ENCODE measurements at regions not wholly inside any gene's neighbourhood (a gene's known extent, or its start where the extent isn't known, plus 50 kb on each side); places are given as distances from the start of the nearest gene placed in this dataset.

GRCh38 chr6:33860006-33860405, 56.2 kb upstream of the MLN start:
- peaks cover 28% of the 10 kb centered on the region for H3K4me1 Mint-ChIP-seq (ENCODE audit: unreplicated experiment)
- H3K27ac Mint-ChIP-seq (ENCODE audit: unreplicated experiment), result no peak overlapping the region
- no peak overlapping the region for H3K4me3 Mint-ChIP-seq (ENCODE audit: unreplicated experiment)
- H3K36me3 Mint-ChIP-seq (ENCODE audit: low read depth, unreplicated experiment), result peaks cover 3% of the 10 kb centered on the region
- DNase-seq (ENCODE audit: low spot score), result no peak
- TF ChIP-seq CTCF (IDR thresholded peaks at IDR 0.05; ENCODE audit: unreplicated experiment), result no peak
- no peaks in the 10 kb centered on the region for H3K9me3 Mint-ChIP-seq (ENCODE audit: unreplicated experiment)
- peaks cover 8% of the 10 kb centered on the region for H3K27me3 Mint-ChIP-seq (ENCODE audit: unreplicated experiment)

DNA sequence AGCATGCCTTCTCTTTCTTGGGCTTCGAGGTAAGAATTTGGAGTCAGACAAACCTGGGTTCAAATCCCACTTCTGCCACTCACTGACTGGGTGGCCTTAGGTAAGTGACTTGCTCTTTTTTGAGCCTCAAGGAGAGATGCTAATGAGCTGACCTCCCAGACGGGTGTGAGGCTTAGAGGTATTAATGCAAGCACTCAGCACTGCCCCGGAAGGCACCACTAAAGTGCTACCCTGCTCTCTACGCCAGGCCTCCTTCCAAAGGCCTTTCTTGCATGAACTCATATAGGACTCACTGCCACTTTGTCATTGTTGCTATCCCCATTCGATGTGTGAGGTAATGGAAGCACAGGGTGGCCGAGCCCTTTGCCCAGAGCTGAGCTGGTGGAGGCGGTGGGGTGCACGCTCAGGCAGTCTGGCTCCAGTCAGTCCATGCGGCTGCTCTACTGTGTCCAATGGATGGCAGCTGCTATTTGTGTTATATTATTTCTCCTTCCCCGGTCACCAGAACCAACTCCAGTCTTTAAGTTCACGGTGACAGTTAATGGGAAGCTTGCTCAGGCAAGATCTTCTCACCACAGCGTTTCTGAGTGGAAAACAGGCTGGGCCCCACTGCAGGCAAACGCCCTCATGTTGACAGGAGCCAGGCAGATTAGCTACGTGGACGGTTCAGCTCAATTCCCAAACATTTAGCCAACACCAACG, 55.2 kb upstream of the MLN start:
- no peak for DNase-seq (ENCODE audit: low spot score)
- no peak for TF ChIP-seq CTCF (IDR thresholded peaks at IDR 0.05; ENCODE audit: unreplicated experiment)
- peaks cover 6% of the 10 kb centered on the region for H3K27me3 Mint-ChIP-seq (ENCODE audit: unreplicated experiment)
- peaks cover 3% of the 10 kb centered on the region for H3K36me3 Mint-ChIP-seq (ENCODE audit: low read depth, unreplicated experiment)
- H3K27ac Mint-ChIP-seq (ENCODE audit: unreplicated experiment), result no peak overlapping the region
- peaks cover 37% of the 10 kb centered on the region for H3K4me1 Mint-ChIP-seq (ENCODE audit: unreplicated experiment)
- no peaks in the 10 kb centered on the region for H3K9me3 Mint-ChIP-seq (ENCODE audit: unreplicated experiment)
- no peak overlapping the region for H3K4me3 Mint-ChIP-seq (ENCODE audit: unreplicated experiment)

- H3K4me1 Mint-ChIP-seq (ENCODE audit: unreplicated experiment), result peaks cover 37% of the 10 kb centered on the region
- no peak for DNase-seq (ENCODE audit: low spot score)
- H3K27ac Mint-ChIP-seq (ENCODE audit: unreplicated experiment), result no peak overlapping the region
- TF ChIP-seq CTCF (IDR thresholded peaks at IDR 0.05; ENCODE audit: unreplicated experiment), result no peak
- peaks cover 3% of the 10 kb centered on the region for H3K36me3 Mint-ChIP-seq (ENCODE audit: low read depth, unreplicated experiment)
- H3K27me3 Mint-ChIP-seq (ENCODE audit: unreplicated experiment), result peaks cover 2% of the 10 kb centered on the region
- no peak overlapping the region for H3K4me3 Mint-ChIP-seq (ENCODE audit: unreplicated experiment)
- no peaks in the 10 kb centered on the region for H3K9me3 Mint-ChIP-seq (ENCODE audit: unreplicated experiment)
Observed at GRCh38 chr6:33857932-33858475, 54.2 kb upstream of the MLN start.

DNA sequence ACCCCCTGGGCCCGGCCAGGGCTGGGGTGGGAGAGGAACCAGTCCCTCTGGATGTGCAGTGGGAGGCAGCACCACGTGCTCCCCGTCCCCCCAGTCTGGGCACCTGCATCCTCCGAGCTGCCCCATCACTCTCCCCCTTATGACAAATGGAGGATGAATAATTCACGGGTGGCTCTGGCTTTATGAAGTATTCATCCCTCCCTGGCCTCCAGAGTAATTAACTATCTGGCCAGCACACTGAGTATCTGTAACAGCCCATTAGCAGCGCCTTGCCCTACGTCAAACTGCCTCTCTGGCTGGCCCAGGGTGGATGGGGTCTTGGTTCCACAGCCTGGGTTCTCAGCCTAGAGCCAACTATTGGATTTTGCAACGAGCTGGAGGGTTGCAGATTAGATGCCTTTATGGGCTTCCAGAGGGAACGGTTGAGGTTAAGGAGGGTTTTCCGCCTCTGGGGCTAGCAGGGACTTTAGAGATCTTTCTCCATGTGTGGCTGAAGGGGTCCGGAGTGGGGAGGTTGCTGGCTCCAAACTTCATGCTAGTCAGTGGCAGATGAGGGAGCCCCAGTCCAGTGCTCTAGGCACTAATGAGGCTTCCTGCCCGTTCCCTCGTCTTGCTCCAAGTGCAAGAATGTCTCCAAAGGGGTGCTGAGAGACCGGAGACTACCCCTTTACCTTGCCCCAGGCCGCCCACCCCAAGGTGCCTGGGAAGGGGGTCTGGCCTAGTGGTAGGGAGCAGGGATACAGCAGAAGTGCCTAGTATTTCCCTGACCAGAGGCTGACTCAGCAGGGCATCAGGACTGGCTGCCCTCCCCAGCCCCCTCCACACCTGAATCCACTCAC, 53.5 kb upstream of the MLN start:
- Mint-ChIP-seq H3K36me3 (ENCODE audit: low read depth, unreplicated experiment) (peaks cover 3% of the 10 kb centered on the region), H3K27ac (ENCODE audit: unreplicated experiment) (no peak overlapping the region), H3K27me3 (ENCODE audit: unreplicated experiment) (peaks cover 2% of the 10 kb centered on the region), H3K9me3 (ENCODE audit: unreplicated experiment) (no peaks in the 10 kb centered on the region), H3K4me1 (ENCODE audit: unreplicated experiment) (peaks cover 37% of the 10 kb centered on the region), H3K4me3 (ENCODE audit: unreplicated experiment) (no peak overlapping the region)
- no peak for DNase-seq (ENCODE audit: low spot score)
- TF ChIP-seq CTCF (IDR thresholded peaks at IDR 0.05; ENCODE audit: unreplicated experiment), result no peak

DNA sequence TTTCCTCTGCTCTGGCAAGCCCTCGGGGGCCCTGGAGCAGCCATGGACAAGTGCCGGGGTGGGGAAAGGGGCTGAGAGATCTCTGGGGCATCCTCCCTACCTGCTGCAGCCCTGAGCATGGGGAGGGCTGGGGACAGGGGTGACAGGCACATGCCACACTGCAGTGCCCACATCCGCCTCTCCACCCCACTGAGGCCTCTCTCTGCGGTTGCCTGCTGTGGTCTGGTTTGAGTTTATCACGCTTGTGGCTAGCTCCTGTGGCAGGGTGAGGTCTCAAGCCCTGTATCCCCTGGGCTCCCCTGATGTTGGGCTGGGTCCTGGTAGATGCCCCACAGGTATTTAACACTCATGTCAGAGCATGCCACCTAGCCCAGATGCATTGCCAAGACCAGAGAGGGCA, 52.9 kb upstream of the MLN start:
- TF ChIP-seq CTCF (IDR thresholded peaks at IDR 0.05; ENCODE audit: unreplicated experiment), result no peak
- no peak overlapping the region for H3K27ac Mint-ChIP-seq (ENCODE audit: unreplicated experiment)
- peaks cover 2% of the 10 kb centered on the region for H3K27me3 Mint-ChIP-seq (ENCODE audit: unreplicated experiment)
- no peak overlapping the region for H3K4me3 Mint-ChIP-seq (ENCODE audit: unreplicated experiment)
- peaks cover 36% of the 10 kb centered on the region for H3K4me1 Mint-ChIP-seq (ENCODE audit: unreplicated experiment)
- DNase-seq (ENCODE audit: low spot score), result no peak
- H3K9me3 Mint-ChIP-seq (ENCODE audit: unreplicated experiment), result no peaks in the 10 kb centered on the region
- H3K36me3 Mint-ChIP-seq (ENCODE audit: low read depth, unreplicated experiment), result no peaks in the 10 kb centered on the region

Data from endothelial cell (in vitro differentiated cells).